Neural cell (in vitro differentiated cells): ENCODE measurements at regions not wholly inside any gene's neighbourhood (a gene's known extent, or its start where the extent isn't known, plus 50 kb on each side); places are given as distances from the start of the nearest gene placed in this dataset.

Experiments used
- EP300 ChIP-seq: fragments of 450-650 bp; conservative IDR thresholded peaks from 2 replicates; pipeline ENCODE4 v1.6.1; 2014; ENCODE audit warnings: antibody characterized with exemption, mild to moderate bottlenecking, moderate library complexity; ENCODE audit not compliant: poor library complexity, severe bottlenecking
- EZH2 ChIP-seq: fragments of 200-600, 300-800 bp; shearing (Covaris generic), sonication (generic); IDR thresholded peaks from 2 replicates; pipeline ENCODE4 v1.6.1; 2014; ENCODE audit warnings: antibody characterized with exemption, low read length, borderline replicate concordance, mild to moderate bottlenecking; ENCODE audit not compliant: insufficient read depth, poor library complexity, severe bottlenecking
- MXI1 ChIP-seq: fragments of 450-650 bp; conservative IDR thresholded peaks from 2 replicates; pipeline ENCODE4 v1.6.1; 2014; ENCODE audit warnings: antibody characterized with exemption, mild to moderate bottlenecking; ENCODE audit not compliant: poor library complexity, severe bottlenecking
- POLR2AphosphoS5 ChIP-seq: IDR thresholded peaks from 2 replicates; pipeline ENCODE4 v1.6.1; 2012
- RAD21 ChIP-seq: fragments of 450-650 bp; conservative IDR thresholded peaks from 2 replicates; pipeline ENCODE4 v1.6.1; 2014; ENCODE audit warnings: antibody characterized with exemption, mild to moderate bottlenecking, moderate library complexity
- TAF1 ChIP-seq: IDR thresholded peaks from 2 replicates; pipeline ENCODE4 v1.6.1; 2012; ENCODE audit warnings: low read depth
- TF ChIP-seq, protein P1 (sequence below): fragments of 450-650 bp; IDR thresholded peaks from 2 replicates; pipeline ENCODE4 v1.5.1; 2014; ENCODE audit warnings: antibody characterized with exemption, mild to moderate bottlenecking, moderate library complexity; ENCODE audit not compliant: poor library complexity, severe bottlenecking
- TF ChIP-seq, protein P2 (sequence below): IDR thresholded peaks from 2 replicates; pipeline ENCODE4 v1.6.1; 2012; ENCODE audit warnings: borderline replicate concordance

DNA sequence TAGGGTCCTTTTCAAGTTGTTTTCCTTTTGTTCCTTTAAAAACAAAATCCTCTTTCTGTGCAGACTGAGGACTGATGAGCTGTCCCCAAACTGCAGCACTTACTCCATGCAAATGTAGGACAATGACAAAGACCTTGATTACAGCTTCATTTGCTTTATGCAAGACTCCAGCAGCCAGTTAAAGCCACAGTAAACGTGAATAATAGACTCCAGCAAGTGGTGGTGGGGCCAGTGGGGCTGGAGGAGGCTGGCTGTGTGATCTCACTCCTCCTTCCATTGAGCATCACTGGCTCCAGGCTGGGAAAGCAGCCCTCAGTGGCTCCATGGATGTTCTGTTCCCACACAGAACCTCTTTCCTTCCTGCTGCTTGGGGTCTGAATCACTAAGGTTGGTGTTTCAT lies 306.0 kb upstream of the CELF4 start:
- TF ChIP-seq, protein P1, sequence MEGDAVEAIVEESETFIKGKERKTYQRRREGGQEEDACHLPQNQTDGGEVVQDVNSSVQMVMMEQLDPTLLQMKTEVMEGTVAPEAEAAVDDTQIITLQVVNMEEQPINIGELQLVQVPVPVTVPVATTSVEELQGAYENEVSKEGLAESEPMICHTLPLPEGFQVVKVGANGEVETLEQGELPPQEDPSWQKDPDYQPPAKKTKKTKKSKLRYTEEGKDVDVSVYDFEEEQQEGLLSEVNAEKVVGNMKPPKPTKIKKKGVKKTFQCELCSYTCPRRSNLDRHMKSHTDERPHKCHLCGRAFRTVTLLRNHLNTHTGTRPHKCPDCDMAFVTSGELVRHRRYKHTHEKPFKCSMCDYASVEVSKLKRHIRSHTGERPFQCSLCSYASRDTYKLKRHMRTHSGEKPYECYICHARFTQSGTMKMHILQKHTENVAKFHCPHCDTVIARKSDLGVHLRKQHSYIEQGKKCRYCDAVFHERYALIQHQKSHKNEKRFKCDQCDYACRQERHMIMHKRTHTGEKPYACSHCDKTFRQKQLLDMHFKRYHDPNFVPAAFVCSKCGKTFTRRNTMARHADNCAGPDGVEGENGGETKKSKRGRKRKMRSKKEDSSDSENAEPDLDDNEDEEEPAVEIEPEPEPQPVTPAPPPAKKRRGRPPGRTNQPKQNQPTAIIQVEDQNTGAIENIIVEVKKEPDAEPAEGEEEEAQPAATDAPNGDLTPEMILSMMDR = no peak
- TF ChIP-seq MXI1 (no peak), RAD21 (no peak), EZH2 (no peak), TAF1 (no peak), EP300 (no peak), POLR2AphosphoS5 (no peak)
- TF ChIP-seq, protein P2, sequence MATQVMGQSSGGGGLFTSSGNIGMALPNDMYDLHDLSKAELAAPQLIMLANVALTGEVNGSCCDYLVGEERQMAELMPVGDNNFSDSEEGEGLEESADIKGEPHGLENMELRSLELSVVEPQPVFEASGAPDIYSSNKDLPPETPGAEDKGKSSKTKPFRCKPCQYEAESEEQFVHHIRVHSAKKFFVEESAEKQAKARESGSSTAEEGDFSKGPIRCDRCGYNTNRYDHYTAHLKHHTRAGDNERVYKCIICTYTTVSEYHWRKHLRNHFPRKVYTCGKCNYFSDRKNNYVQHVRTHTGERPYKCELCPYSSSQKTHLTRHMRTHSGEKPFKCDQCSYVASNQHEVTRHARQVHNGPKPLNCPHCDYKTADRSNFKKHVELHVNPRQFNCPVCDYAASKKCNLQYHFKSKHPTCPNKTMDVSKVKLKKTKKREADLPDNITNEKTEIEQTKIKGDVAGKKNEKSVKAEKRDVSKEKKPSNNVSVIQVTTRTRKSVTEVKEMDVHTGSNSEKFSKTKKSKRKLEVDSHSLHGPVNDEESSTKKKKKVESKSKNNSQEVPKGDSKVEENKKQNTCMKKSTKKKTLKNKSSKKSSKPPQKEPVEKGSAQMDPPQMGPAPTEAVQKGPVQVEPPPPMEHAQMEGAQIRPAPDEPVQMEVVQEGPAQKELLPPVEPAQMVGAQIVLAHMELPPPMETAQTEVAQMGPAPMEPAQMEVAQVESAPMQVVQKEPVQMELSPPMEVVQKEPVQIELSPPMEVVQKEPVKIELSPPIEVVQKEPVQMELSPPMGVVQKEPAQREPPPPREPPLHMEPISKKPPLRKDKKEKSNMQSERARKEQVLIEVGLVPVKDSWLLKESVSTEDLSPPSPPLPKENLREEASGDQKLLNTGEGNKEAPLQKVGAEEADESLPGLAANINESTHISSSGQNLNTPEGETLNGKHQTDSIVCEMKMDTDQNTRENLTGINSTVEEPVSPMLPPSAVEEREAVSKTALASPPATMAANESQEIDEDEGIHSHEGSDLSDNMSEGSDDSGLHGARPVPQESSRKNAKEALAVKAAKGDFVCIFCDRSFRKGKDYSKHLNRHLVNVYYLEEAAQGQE = no peak
